ENCODE measurements at regions not wholly inside any gene's neighbourhood (a gene's known extent, or its start where the extent isn't known, plus 50 kb on each side); places are given as distances from the start of the nearest gene placed in this dataset.
"Not testable (repeated sequence)": the region's sequence is repeated elsewhere in the genome, so short reads cannot be mapped to it uniquely, and the experiment has no call there.

- no peak overlapping the region for H3K4me3 ChIP-seq (IDR thresholded peaks at IDR 0.05; ENCODE audit: insufficient read depth, low read depth, low read length)
- H3K4me1 ChIP-seq (ENCODE audit: low read depth, poor library complexity, severe bottlenecking): no peaks in the 10 kb centered on the region
- H4K20me1 ChIP-seq (ENCODE audit: insufficient read depth): no peaks in the 10 kb centered on the region
- H2AFZ ChIP-seq (ENCODE audit: low read depth): no peak overlapping the region
- H3K79me2 ChIP-seq (ENCODE audit: insufficient read depth, low read depth): no peaks in the 10 kb centered on the region
- H3K4me2 ChIP-seq: no peak overlapping the region
- H3K9ac ChIP-seq: no peak overlapping the region
- H3K36me3 ChIP-seq (ENCODE audit: insufficient read depth): no peaks in the 10 kb centered on the region
- TF ChIP-seq CTCF (conservative IDR thresholded peaks at IDR 0.05; ENCODE audit: low read depth, low read length): no peak
- H3K27me3 ChIP-seq (ENCODE audit: insufficient read depth, low read depth): no peaks in the 10 kb centered on the region
- H3K27ac ChIP-seq: no peak overlapping the region
Measured at GRCh38 chr9:115815786-115816185, 337.8 kb upstream of the PAPPA start.

GRCh38 chr9:115818651-115819050 is 334.9 kb upstream of the PAPPA start:
- not testable (repeated sequence) for H3K4me1 ChIP-seq (ENCODE audit: low read depth, poor library complexity, severe bottlenecking); H3K79me2 ChIP-seq (ENCODE audit: insufficient read depth, low read depth); H3K9ac ChIP-seq

GRCh38 chr9:115832031-115832430 is 321.6 kb upstream of the PAPPA start:
- Histone ChIP-seq H3K36me3 (ENCODE audit: insufficient read depth) (no peaks in the 10 kb centered on the region), H4K20me1 (ENCODE audit: insufficient read depth) (no peaks in the 10 kb centered on the region), H3K79me2 (ENCODE audit: insufficient read depth, low read depth) (no peaks in the 10 kb centered on the region), H2AFZ (ENCODE audit: low read depth) (no peak overlapping the region), H3K27me3 (ENCODE audit: insufficient read depth, low read depth) (no peaks in the 10 kb centered on the region), H3K27ac (no peak overlapping the region), H3K4me1 (ENCODE audit: low read depth, poor library complexity, severe bottlenecking) (no peaks in the 10 kb centered on the region), H3K4me2 (no peak overlapping the region), H3K9ac (no peak overlapping the region), H3K4me3 (IDR thresholded peaks at IDR 0.05; ENCODE audit: insufficient read depth, low read depth, low read length) (no peak overlapping the region)
- no peak for TF ChIP-seq CTCF (conservative IDR thresholded peaks at IDR 0.05; ENCODE audit: low read depth, low read length)

More at GRCh38 chr9:115818651-115819050, 334.9 kb upstream of the PAPPA start:
- not testable (repeated sequence) for H2AFZ ChIP-seq (ENCODE audit: low read depth); H3K27ac ChIP-seq; H3K4me2 ChIP-seq; H4K20me1 ChIP-seq (ENCODE audit: insufficient read depth); H3K36me3 ChIP-seq (ENCODE audit: insufficient read depth); H3K27me3 ChIP-seq (ENCODE audit: insufficient read depth, low read depth); H3K4me3 ChIP-seq (IDR thresholded peaks at IDR 0.05; ENCODE audit: insufficient read depth, low read depth, low read length)

GRCh38 chr9:115837618-115838017 is 316.0 kb upstream of the PAPPA start:
- Histone ChIP-seq H3K27me3 (ENCODE audit: insufficient read depth, low read depth) (no peaks in the 10 kb centered on the region), H4K20me1 (ENCODE audit: insufficient read depth) (no peaks in the 10 kb centered on the region), H3K79me2 (ENCODE audit: insufficient read depth, low read depth) (no peaks in the 10 kb centered on the region), H3K4me3 (IDR thresholded peaks at IDR 0.05; ENCODE audit: insufficient read depth, low read depth, low read length) (no peak overlapping the region), H3K4me1 (ENCODE audit: low read depth, poor library complexity, severe bottlenecking) (no peaks in the 10 kb centered on the region), H3K4me2 (no peak overlapping the region), H3K27ac (no peak overlapping the region), H3K9ac (no peak overlapping the region), H3K36me3 (ENCODE audit: insufficient read depth) (no peaks in the 10 kb centered on the region), H2AFZ (ENCODE audit: low read depth) (no peak overlapping the region)
- TF ChIP-seq CTCF (conservative IDR thresholded peaks at IDR 0.05; ENCODE audit: low read depth, low read length): no peak

DNA sequence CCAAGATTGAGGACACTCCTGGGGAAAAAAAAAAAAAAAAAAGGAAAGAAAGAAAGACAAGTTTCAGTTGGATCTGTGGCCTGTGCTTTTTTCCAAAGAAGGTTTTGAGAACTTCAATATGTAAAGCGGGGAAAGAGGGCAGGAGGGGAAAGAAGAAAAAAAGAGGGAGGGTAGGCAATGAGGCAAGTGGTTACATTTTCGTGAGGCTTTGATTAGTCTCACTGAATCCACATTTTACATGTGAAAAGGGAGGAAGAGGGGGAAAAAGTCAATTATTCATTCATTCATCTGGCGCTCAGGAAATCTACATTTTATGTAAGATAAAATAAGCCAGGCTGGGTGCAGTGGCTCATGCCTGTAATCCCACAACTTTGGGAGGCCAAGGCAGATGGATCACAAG is 315.2 kb upstream of the PAPPA start:
- Histone ChIP-seq H3K27ac (no peak overlapping the region), H3K4me3 (IDR thresholded peaks at IDR 0.05; ENCODE audit: insufficient read depth, low read depth, low read length) (no peak overlapping the region), H3K4me1 (ENCODE audit: low read depth, poor library complexity, severe bottlenecking) (no peaks in the 10 kb centered on the region), H2AFZ (ENCODE audit: low read depth) (no peak overlapping the region), H3K9ac (no peak overlapping the region), H3K36me3 (ENCODE audit: insufficient read depth) (no peaks in the 10 kb centered on the region), H3K4me2 (no peak overlapping the region), H3K79me2 (ENCODE audit: insufficient read depth, low read depth) (no peaks in the 10 kb centered on the region), H4K20me1 (ENCODE audit: insufficient read depth) (no peaks in the 10 kb centered on the region), H3K27me3 (ENCODE audit: insufficient read depth, low read depth) (no peaks in the 10 kb centered on the region)
- TF ChIP-seq CTCF (conservative IDR thresholded peaks at IDR 0.05; ENCODE audit: low read depth, low read length): no peak

GRCh38 chr9:115844433-115844832 is 309.2 kb upstream of the PAPPA start:
- not testable (repeated sequence) for H3K27ac ChIP-seq; H3K79me2 ChIP-seq (ENCODE audit: insufficient read depth, low read depth); H3K4me3 ChIP-seq (IDR thresholded peaks at IDR 0.05; ENCODE audit: insufficient read depth, low read depth, low read length); H4K20me1 ChIP-seq (ENCODE audit: insufficient read depth); H3K36me3 ChIP-seq (ENCODE audit: insufficient read depth); H3K4me2 ChIP-seq; H2AFZ ChIP-seq (ENCODE audit: low read depth); H3K4me1 ChIP-seq (ENCODE audit: low read depth, poor library complexity, severe bottlenecking); H3K27me3 ChIP-seq (ENCODE audit: insufficient read depth, low read depth); H3K9ac ChIP-seq
